HL-60 (cell line): ENCODE measurements at regions not wholly inside any gene's neighbourhood (a gene's known extent, or its start where the extent isn't known, plus 50 kb on each side); places are given as distances from the start of the nearest gene placed in this dataset.

Source experiments
- DNase-seq, 2 experiments: peaks; one replicate each; pipeline ENCODE4 v3.0.0-alpha.2; 2010 to 2020; ENCODE audit warnings: low read depth in 1 of 2, low spot score in 1 of 2
- H3K27ac ChIP-seq: fragments of 250-450 bp; sonication (Bioruptor Pico); replicated peaks from 2 replicates; pipeline ENCODE4 v1.5.1; 2020; ENCODE audit warnings: mild to moderate bottlenecking, moderate library complexity
- H3K27me3 ChIP-seq: fragments of 250-450 bp; sonication (Bioruptor Pico); 2 replicates; pipeline ENCODE4 v1.5.1; 2021; ENCODE audit warnings: mild to moderate bottlenecking, moderate library complexity; ENCODE audit not compliant: insufficient read depth, poor library complexity, severe bottlenecking
- H3K4me3 ChIP-seq: replicated peaks from 2 replicates; pipeline ENCODE4 v1.5.1; 2011; ENCODE audit warnings: mild to moderate bottlenecking, control low read depth, low read length; ENCODE audit not compliant: insufficient read depth
- CTCF ChIP-seq: IDR thresholded peaks from one replicate; pipeline ENCODE4 v1.5.1; 2011; ENCODE audit warnings: low read length, control low read depth, inconsistent platforms; ENCODE audit not compliant: insufficient read depth
- GABPA ChIP-seq: IDR thresholded peaks from 2 replicates; pipeline ENCODE4 v1.6.1; 2012; ENCODE audit warnings: low read depth
- POLR2AphosphoS5 ChIP-seq: IDR thresholded peaks from 2 replicates; pipeline ENCODE4 v1.6.1; 2012; ENCODE audit warnings: low read depth
- REST ChIP-seq: IDR thresholded peaks from 2 replicates; pipeline ENCODE4 v1.6.1; 2012; ENCODE audit warnings: low read depth; ENCODE audit not compliant: insufficient replicate concordance
- SPI1 ChIP-seq: IDR thresholded peaks from 2 replicates; pipeline ENCODE4 v1.6.1; 2012; ENCODE audit warnings: low read depth, mild to moderate bottlenecking, borderline replicate concordance

GRCh38 chr6:87884203-87884602, 163.4 kb upstream of the SPACA1 start:
- Histone ChIP-seq H3K4me3 (no peak overlapping the region), H3K27ac (no peak overlapping the region), H3K27me3 (peaks cover 6% of the 10 kb centered on the region)
- TF ChIP-seq REST (no peak), POLR2AphosphoS5 (no peak), CTCF (no peak), GABPA (no peak), SPI1 (no peak)
- no peak for DNase-seq

- no peak for DNase-seq
- no peak for TF ChIP-seq POLR2AphosphoS5
- no peak overlapping the region for H3K4me3 ChIP-seq
- no peak overlapping the region for H3K27ac ChIP-seq
- peaks cover 11% of the 10 kb centered on the region for H3K27me3 ChIP-seq
Observed at GRCh38 chr6:87881342-87881895, 166.2 kb upstream of the SPACA1 start.

GRCh38 chr6:87879132-87879861, 168.3 kb upstream of the SPACA1 start:
- Histone ChIP-seq H3K27me3 (peaks cover 17% of the 10 kb centered on the region), H3K4me3 (no peak overlapping the region), H3K27ac (no peak overlapping the region)
- no peak for DNase-seq
- no peak for TF ChIP-seq GABPA
- TF ChIP-seq SPI1: no peak
- TF ChIP-seq POLR2AphosphoS5: no peak
- no peak for TF ChIP-seq REST
- TF ChIP-seq CTCF: no peak

- no peak for DNase-seq
- H3K27me3 ChIP-seq: peaks cover 19% of the 10 kb centered on the region
- no peak overlapping the region for H3K27ac ChIP-seq
- no peak overlapping the region for H3K4me3 ChIP-seq
- TF ChIP-seq CTCF: no peak
- TF ChIP-seq REST: no peak
- TF ChIP-seq GABPA: no peak
- TF ChIP-seq SPI1: no peak
- TF ChIP-seq POLR2AphosphoS5: no peak
Observed at GRCh38 chr6:87875781-87876180, 171.9 kb upstream of the SPACA1 start.
